Endothelial cell of umbilical vein (primary cell): ENCODE measurements at regions not wholly inside any gene's neighbourhood (a gene's known extent, or its start where the extent isn't known, plus 50 kb on each side); places are given as distances from the start of the nearest gene placed in this dataset.

ENCODE experiments used
- BruUV-seq: library from RNA; stranded (reverse); fragments of 400-500 nt; replicated peaks from 2 replicates; lab custom pipeline; 2021; lab: Mats Ljungman, UMichigan
- CTCF ChIA-PET: fragments of 300-600, 350-600 bp; sonication (Branson Sonifier 250); formaldehyde crosslinking; loops from one replicate; lab custom pipeline; 2021; ENCODE audit warnings: antibody characterized with exemption, inconsistent platforms; lab: Charles Lee
- POLR2A ChIA-PET: fragments of 300-600, 350-600 bp; sonication (Branson Sonifier 250); formaldehyde crosslinking; loops from one replicate; lab custom pipeline; 2021; ENCODE audit warnings: antibody characterized with exemption, inconsistent platforms; lab: Charles Lee
- DNase-seq: peaks from one replicate; pipeline ENCODE4 v3.0.0-alpha.2; 2011; ENCODE audit warnings: low read depth, low spot score
- FAIRE-seq: peaks from 2 replicates; lab custom pipeline; 2011; peaks lifted over from hg19 to GRCh38; lab: Jason Lieb, UNC
- H2AFZ ChIP-seq: 2 replicates; pipeline ENCODE4 v1.6.0; 2012; ENCODE audit warnings: low read depth, low read length, control low read depth, inconsistent platforms
- H3K27ac ChIP-seq: 2 replicates; pipeline ENCODE4 v1.5.1; 2011; ENCODE audit warnings: low read depth, mild to moderate bottlenecking, control low read depth, low read length, moderate library complexity; ENCODE audit not compliant: insufficient read depth
- H3K27me3 ChIP-seq, 2 experiments: 2 replicates each; pipeline versions ENCODE4 v1.6.0 to v1.6.1; 2011; ENCODE audit warnings: low read length in 2 of 2, mixed read lengths in 1 of 2; ENCODE audit not compliant: control insufficient read depth in 2 of 2, insufficient read depth in 2 of 2
- H3K36me3 ChIP-seq, 2 experiments: 2 replicates in 1 of 2; 3 replicates in 1 of 2; pipeline ENCODE4 v1.5.1; 2011; ENCODE audit warnings: low read length in 2 of 2, mild to moderate bottlenecking in 1 of 2, moderate library complexity in 1 of 2; ENCODE audit not compliant: control insufficient read depth in 2 of 2, insufficient read depth in 2 of 2; ENCODE audit errors: extremely low read depth in 1 of 2
- H3K4me1 ChIP-seq: 3 replicates; pipeline ENCODE4 v1.5.1; 2011; ENCODE audit warnings: mild to moderate bottlenecking, low read length; ENCODE audit not compliant: control insufficient read depth, insufficient read depth; ENCODE audit errors: extremely low read depth
- H3K4me2 ChIP-seq: 2 replicates; pipeline ENCODE4 v1.6.1; 2011; ENCODE audit warnings: low read length, control low read depth, mixed read lengths; ENCODE audit not compliant: insufficient read depth
- H3K4me3 ChIP-seq, 3 experiments: fragments of 200-600 bp in 1 of 3; sonication (generic), shearing (Covaris generic) in 1 of 3; replicated peaks in 1 of 3; 2 replicates each; pipeline ENCODE4 v1.5.1; 2011 to 2016; ENCODE audit warnings: control low read depth in 3 of 3, low read length in 3 of 3, mild to moderate bottlenecking in 2 of 3, inconsistent platforms in 1 of 3, low read depth in 1 of 3, moderate library complexity in 1 of 3; ENCODE audit not compliant: insufficient read depth in 1 of 3
- H3K79me2 ChIP-seq: 2 replicates; pipeline ENCODE4 v1.6.0; 2012; ENCODE audit warnings: low read length, inconsistent platforms; ENCODE audit not compliant: control insufficient read depth, insufficient read depth
- H3K9ac ChIP-seq: replicated peaks from 2 replicates; pipeline ENCODE3; 2011; ENCODE audit warnings: low read length, control low read depth; ENCODE audit not compliant: insufficient read depth; ENCODE audit errors: extremely low read depth
- H3K9me1 ChIP-seq: replicated peaks from 3 replicates; pipeline ENCODE4 v1.6.0; 2011; ENCODE audit warnings: mild to moderate bottlenecking, low read length; ENCODE audit not compliant: control insufficient read depth, insufficient read depth; ENCODE audit errors: extremely low read depth
- H3K9me3 ChIP-seq: replicated peaks from 2 replicates; pipeline ENCODE4 v1.5.1; 2012; ENCODE audit warnings: low read length, inconsistent platforms; ENCODE audit not compliant: control insufficient read depth, insufficient read depth
- H4K20me1 ChIP-seq: replicated peaks from 2 replicates; pipeline ENCODE3; 2011; ENCODE audit warnings: mild to moderate bottlenecking, low read length; ENCODE audit not compliant: control insufficient read depth, insufficient read depth; ENCODE audit errors: extremely low read depth
- JUN ChIP-seq: IDR thresholded peaks from 2 replicates; pipeline ENCODE4 v1.6.1; 2011; ENCODE audit warnings: borderline replicate concordance, low read depth; ENCODE audit not compliant: insufficient read length, insufficient read depth
- MYC ChIP-seq: IDR thresholded peaks from one replicate; pipeline ENCODE4 v1.6.1; 2011; ENCODE audit warnings: mild to moderate bottlenecking, low read depth, low read length
- POLR2AphosphoS5 ChIP-seq: IDR thresholded peaks from 2 replicates; pipeline ENCODE4 v1.6.1; 2012; ENCODE audit warnings: low read depth, mild to moderate bottlenecking, control low read depth, low read length, moderate library complexity; ENCODE audit not compliant: insufficient read depth
- dilution Hi-C: fragments of 300-500 bp; cut with MboI; formaldehyde crosslinking; loops from one replicate; pipeline ENCODE4 v1.15.0; 2019; ENCODE audit warnings: low sequenced_read_pairs; ENCODE audit not compliant: extremely low pct_ligation_motif_present
- intact Hi-C: fragments of 100-400 bp; cut with micrococcal nuclease; formaldehyde crosslinking; loops from one replicate; pipeline ENCODE4 v1.10.0; 2022
- TF ChIP-seq, protein P1 (sequence below): IDR thresholded peaks from 2 replicates; pipeline ENCODE4 v1.6.1; 2011; ENCODE audit not compliant: insufficient read depth, insufficient read length

DNA sequence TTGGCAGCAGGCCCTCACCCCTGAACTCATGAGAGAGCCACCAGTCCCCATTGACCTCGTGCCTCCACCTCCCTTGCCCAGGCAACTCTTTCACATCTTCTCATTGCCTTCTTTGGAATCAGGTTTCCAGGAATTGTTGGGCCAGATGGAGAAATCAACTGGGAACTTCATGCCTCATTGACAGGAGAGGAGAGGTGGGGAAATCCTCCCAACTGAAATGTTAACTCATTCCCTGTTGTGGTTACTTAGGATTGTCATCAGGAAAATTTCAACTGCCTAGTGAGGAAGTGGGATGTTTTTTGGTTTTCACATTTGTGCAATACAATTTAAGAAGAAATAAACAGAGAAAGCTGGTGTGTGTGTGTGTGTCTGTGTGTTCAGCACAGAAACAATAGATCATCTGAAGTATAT lies 106.6 kb upstream of the INHBA start:
- H3K4me1 ChIP-seq: no peaks in the 10 kb centered on the region
- no peaks in the 10 kb centered on the region for H3K9me3 ChIP-seq
- no peaks in the 10 kb centered on the region for H4K20me1 ChIP-seq
- dilution Hi-C loops (no loop called here), intact Hi-C loops (no loop called here)
- no peak overlapping the region for H2AFZ ChIP-seq
- TF ChIP-seq, protein P1, sequence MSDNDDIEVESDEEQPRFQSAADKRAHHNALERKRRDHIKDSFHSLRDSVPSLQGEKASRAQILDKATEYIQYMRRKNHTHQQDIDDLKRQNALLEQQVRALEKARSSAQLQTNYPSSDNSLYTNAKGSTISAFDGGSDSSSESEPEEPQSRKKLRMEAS: no peak
- TF ChIP-seq JUN: no peak
- no peak overlapping the region for H3K4me2 ChIP-seq
- H3K4me3 ChIP-seq: no peak overlapping the region
- POLR2A ChIA-PET: no interaction called here
- CTCF ChIA-PET: no interaction called here
- no peak overlapping the region for H3K9ac ChIP-seq
- no peaks in the 10 kb centered on the region for H3K9me1 ChIP-seq
- DNase-seq: no peak
- no peak overlapping the region for H3K27ac ChIP-seq
- no peak for FAIRE-seq
- no peaks in the 10 kb centered on the region for H3K27me3 ChIP-seq
- no TSS peak for BruUV-seq
- no peaks in the 10 kb centered on the region for H3K79me2 ChIP-seq
- H3K36me3 ChIP-seq: no peaks in the 10 kb centered on the region

DNA sequence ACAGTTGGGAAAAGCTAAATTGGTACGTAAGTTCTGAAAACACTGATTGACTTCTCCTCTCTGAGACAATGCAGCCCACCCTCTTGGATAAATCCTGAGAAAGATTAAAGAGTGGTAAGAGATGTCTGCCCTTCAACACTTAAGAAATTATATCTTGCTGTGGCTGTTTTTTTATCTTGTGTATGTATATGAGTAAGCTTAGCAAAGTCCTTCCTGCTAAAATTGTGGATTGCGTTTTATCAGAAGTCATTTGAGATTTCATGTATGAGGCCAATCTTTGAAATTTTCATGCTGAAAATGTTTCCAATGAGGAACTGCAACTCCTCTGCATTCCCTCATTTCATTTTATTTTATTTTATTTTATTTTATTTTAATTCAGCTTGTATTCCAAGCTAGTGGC lies 106.2 kb upstream of the INHBA start:
- H3K9me3 ChIP-seq: no peaks in the 10 kb centered on the region
- no peak overlapping the region for H2AFZ ChIP-seq
- H3K79me2 ChIP-seq: no peaks in the 10 kb centered on the region
- H3K9ac ChIP-seq: no peak overlapping the region
- H3K36me3 ChIP-seq: no peaks in the 10 kb centered on the region
- no peaks in the 10 kb centered on the region for H3K9me1 ChIP-seq
- ChIA-PET CTCF (no interaction called here), POLR2A (no interaction called here)
- dilution Hi-C loops: no loop called here
- no peak overlapping the region for H3K27ac ChIP-seq
- DNase-seq (no peak), FAIRE-seq (no peak)
- H3K4me1 ChIP-seq: no peaks in the 10 kb centered on the region
- no peak overlapping the region for H3K4me3 ChIP-seq
- no peak overlapping the region for H3K4me2 ChIP-seq
- TF ChIP-seq JUN (no peak), MYC (no peak), POLR2AphosphoS5 (no peak)
- H4K20me1 ChIP-seq: no peaks in the 10 kb centered on the region
- H3K27me3 ChIP-seq: no peaks in the 10 kb centered on the region
- no TSS peak for BruUV-seq
- intact Hi-C loops: no loop called here
